HK-2 (cell line): ENCODE measurements at regions not wholly inside any gene's neighbourhood (a gene's known extent, or its start where the extent isn't known, plus 50 kb on each side); places are given as distances from the start of the nearest gene placed in this dataset.
"Not testable (repeated sequence)": the region's sequence is repeated elsewhere in the genome, so short reads cannot be mapped to it uniquely, and the experiment has no call there.

ENCODE experiments used
- DNase-seq: peaks from one replicate; pipeline ENCODE4 v3.0.0-alpha.2; 2018; ENCODE audit not compliant: unreplicated experiment

DNA sequence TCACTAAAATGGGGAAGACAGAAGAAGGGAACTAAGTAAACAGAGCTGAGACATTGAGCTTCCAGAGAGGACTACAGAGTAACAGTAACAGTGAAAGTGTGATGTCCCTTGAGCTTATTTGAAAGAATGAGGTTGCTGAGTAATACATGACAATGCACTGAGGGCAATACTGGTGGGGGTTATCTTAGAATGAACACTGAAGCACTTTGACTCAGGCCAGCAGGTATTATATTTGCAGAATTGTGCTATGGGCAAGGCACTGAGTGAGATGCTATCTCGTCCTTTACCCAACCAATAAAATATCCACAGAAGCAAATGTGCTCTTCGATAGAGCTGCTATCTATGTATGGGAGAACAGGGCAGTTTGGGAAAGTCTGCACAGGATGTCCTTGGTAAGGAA, 133.2 kb downstream of the DISP1 start:
- DNase-seq, result no peak

DNA sequence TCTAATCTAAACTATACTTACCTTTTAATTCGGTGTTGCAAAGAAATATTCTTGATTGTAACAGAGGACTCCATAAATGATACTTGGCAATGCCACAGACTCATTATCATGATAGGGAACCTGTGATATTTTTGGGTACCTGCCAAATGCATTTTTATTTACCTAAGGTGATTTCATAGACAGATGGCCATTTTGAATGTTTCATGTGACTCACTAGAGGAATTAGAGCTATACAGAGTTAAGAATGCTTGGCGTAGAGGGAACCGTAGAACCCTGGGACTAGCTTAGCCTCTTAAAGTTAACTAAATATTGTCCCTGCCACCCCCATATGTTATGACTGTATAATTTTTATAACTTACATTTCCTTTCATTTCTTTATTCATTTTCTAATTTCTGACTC, 136.1 kb downstream of the DISP1 start:
- DNase-seq, result no peak

DNA sequence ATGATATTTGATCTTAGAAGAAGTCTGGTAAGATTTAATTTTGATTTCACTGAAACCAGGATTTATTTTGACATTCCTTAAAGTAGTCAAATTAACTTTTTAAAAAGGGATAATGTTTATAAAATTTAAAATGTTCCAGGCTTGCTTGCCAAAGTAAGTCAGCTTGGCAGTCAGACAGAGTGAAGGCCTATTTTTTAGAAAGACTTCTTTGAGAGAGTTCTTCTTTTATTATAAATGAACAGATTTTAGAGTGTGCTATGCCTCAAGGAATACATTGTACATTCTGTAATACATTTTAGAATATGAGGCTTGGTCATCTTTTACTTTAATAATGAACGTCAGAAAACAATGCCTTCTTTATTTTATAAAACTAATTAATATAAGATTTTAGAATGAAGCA, 138.7 kb downstream of the DISP1 start:
- DNase-seq, result no peak

DNA sequence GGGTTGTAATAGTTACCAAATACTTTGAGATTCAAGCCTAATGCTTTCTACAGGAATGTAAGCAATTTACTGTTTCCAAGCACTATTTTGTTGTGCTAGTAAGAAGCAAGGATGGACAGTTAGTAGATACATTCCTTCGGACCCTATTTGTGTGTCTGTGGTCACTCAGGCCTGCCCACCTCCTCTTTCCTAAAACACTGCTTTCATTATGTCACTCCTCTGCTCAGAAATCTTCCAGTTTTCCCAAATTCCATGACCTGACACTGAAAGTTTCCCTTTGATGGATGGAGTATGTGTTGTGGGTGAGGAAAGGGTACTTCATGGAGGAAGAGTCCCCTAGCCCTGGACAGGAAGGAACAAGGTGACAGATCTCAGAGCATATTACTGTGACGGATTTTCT, 141.1 kb downstream of the DISP1 start:
- DNase-seq, result no peak

DNA sequence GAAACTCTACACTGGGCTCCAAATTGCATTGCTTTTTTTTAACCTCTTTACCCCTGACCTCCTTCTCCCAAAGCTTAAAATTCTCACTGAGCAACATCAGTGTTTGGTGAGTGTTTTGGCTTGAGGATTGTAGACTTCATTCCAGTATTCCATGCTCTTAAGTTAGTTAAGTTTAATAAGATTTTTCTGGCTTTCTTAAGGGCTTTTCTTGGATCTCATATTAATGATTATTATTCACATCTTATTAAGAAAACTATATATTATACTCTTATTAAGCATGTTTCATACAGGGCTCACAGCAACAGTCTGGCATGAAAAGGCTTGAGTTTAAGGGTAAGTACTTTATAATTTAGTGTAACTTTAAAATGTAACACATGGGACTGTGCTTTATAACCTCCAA, 141.8 kb downstream of the DISP1 start:
- no peak for DNase-seq

DNA sequence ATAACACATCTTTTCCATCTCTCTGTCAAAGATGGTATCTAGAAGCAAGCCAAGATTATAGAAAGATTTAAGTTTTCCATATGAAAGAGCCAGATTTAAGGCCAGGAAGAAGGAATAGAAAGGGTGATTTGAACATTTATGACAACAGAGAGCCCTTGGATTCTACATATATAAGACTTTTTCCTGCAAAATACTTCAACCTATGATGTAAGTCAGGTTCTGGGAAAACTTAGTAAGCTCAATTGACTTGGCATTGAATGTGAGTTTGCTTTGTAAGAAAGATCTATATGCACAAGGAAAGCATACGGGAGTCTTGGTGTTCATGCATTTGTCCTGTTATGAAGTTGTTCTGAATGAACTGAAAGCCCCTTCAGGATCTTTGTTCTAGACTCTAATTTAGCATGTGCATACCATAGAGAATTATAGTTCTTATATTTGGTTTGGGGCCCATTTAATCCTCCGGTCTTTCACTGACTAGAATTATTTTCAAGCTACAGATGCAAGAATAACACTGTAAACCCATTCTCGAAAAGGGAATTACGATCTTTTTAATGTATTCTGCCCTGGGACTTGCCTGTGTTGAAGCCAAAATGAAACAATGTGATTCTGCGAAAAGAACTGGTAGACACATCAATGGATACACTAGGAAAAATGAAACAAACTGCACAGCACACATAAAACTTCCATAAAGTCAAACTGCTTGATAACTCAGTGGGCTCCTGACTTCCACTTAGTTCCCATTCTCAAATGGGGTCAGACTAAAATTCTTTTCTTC, 152.8 kb downstream of the DISP1 start:
- no peak for DNase-seq

DNA sequence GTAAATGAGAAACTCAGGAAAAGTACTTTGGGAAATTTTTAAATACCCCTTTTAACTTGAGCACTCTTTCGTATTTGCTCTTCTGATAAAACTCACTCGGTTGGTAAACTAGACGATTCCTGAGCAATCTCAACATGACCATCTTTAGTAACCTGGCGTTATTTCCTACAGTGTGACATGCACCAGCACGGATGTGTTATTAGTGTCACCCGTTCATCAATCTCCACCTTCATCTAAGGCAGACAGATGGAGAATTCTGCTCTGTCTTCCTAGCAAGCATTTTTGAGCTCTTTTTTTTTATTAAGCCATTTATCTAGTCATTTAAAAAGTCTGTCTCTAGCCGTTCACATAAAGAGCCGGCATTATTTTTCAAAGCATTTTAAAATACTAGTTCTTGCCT, 155.2 kb downstream of the DISP1 start:
- DNase-seq, result no peak

DNA sequence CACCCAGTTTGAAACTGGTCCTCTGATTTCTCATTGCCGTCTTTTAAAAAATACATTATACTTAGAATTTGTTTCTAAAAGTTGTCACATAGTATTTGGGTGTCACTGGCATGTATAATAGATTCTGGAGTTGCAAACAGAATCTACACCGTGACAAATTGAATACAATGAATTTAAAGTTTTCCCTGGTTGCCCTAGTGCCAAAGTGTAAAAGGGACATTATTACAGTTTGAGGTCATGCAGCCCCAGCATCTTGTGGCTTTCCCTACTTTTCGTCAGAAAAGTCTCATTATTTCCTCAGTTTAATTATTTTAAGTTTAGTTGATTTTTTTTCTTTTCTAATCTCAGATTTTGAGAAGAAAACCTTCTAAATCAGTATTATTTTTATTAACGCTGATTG, 155.9 kb downstream of the DISP1 start:
- no peak for DNase-seq

DNA sequence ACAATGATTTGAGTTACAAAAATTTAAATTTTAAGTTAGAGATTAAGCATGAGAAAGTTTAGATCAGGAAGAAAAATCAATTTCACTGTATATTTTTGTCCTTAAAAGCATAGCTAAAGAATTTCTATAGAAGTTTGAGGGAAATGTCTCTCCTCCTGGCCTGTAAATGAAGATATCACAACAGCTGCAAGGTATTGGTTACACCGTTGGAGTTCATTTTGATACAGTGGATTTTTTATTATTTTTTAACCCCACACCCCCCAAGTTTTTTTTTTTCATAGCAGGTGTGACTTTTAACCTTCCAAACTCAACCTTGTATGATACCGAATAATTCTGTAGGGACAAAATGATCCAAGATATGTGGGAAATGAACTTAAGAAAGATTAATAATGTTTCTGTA, 156.3 kb downstream of the DISP1 start:
- no peak for DNase-seq

DNA sequence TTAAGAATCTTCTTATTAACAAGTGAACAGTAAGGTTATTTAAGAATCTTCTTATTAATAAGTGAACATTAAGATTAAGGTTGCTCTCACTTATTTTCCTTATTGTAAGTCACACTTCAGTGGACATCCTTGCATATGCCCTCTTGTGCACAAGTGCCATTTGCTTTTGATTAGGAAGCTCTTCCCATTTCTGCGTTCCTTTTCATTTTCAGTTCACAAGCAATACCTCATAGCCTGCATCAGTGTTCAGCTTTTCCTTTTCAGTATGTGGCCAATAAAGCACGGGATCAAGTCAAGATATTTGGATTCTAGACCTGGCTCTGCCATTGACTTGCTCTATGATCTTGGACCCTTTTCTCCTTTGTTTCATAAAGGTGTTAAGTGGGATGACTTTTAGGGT, 158.7 kb downstream of the DISP1 start:
- DNase-seq, result no peak

DNA sequence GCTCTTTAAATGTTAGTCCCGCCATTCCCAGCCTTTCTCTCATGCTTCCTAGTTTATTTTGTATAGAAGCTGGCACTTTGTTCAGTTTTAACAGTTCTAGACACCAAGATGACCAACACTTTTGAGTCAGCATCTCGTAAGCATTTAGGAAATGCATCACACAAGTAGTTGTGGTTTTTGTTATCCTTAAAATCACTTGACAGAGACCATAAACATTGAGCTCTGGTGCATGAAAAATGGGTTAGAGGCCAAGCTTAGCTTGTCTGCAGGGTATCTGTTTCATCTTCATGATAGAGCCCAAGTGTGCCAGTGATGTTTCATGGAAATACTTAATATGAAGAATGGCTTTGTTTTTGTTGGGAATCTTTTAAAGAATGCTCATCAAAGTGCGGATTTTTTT, 159.7 kb downstream of the DISP1 start:
- no peak for DNase-seq

DNA sequence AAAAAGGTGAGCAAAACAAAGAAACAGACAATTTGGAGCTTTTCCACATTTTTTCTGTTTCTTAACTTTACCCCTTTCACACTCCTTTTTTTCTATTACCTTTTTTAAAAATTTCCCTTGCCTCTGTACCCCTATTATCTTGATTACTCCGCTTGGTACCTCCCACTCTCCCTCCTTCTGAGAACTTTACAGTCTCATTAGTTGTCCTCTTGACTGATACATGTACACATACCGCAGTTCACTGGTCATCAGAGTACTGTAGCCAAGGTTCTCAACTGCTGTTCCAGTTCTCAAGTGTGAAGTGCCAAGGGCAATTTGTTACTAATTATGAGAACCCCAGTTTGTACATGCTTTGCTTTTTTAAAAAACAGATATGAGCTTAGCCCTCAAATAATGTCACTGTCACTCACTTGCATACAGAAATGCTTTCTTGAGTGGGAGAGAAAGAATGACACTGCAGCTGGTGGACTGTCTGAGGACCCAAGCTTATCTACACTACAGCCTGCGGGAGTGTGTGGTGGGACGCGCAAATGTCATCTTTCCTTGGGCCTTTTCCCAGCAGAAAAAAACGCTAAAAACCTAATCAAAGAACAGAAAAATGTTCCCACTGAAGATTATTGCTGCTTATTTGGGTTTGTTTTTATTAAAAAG, 160.8 kb downstream of the DISP1 start:
- no peak for DNase-seq

DNA sequence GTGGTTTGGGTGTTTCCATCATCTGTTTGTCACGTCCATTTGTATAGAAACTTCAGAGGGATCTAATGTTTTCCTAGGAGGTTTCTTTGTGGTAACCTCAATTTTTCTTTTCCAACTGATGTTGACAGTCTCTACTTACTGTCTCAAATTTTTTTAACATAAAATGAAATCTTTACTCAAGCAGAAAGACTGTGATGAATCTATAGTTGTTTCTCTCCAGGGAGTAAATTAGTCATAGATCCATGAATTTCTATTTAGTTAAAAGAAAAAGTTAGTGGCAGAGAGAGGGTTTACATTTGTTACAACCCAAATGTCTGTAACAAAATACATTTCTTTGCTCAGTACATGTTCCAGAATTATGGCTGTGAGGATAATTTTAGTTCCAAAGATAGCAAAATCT, 161.6 kb downstream of the DISP1 start:
- DNase-seq, result no peak

DNA sequence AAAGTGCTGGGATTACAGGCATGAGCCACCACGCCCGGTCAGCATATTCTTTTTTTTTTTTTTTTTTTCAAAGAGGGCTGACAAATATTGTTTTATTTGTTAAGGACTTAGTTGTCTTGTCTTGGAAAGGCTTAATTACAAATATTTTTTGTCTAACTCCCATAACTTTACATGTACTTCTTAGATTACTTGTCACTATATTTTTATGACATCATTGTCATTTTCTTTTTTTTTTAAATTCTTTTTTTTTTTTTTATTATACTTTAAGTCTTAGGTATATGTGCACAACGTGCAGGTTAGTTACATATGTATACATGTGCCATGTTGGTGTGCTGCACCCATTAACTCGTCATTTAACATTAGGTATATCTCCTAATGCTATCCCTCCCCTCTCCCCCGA, 162.5 kb downstream of the DISP1 start:
- DNase-seq, result not testable (repeated sequence)

DNA sequence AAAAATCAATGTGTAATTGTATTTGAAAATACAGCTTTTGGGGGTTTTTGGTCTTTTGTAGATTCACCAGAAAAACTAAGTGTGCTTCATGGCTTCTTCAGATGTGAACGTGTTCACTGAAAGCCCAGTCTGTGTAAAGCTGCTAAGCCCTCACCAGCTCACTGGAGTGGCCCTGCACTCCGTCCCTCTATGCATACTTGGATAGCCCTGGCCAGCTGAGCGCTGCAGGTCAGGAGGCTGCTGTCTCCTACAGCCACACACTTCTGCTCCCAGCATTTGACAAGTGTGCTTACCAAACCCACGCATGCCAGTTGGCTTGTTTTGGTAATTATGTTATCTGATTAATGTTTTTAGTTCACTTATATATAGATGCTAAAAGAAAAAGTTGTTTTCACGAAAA, 163.5 kb downstream of the TLR5 start:
- DNase-seq, result no peak

DNA sequence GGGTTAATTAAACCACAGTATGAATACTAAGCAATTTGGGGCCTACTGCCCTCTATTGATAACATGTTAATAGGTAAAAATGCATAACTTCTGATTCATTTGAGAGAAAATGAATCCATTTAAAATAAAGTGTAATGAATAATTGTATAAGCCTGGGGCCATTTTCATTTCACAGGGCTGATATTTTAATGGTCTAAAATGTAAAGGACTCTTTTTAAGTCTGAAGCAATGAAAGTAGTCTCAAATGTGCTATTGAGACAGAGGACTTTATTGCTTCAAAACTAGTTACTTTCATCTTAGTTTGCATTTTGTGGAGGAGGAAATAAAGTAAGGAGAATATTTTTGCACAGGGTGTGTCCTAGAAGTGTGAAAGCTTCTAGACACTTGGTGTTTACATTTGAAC, 155.4 kb downstream of the TLR5 start:
- DNase-seq, result no peak

DNA sequence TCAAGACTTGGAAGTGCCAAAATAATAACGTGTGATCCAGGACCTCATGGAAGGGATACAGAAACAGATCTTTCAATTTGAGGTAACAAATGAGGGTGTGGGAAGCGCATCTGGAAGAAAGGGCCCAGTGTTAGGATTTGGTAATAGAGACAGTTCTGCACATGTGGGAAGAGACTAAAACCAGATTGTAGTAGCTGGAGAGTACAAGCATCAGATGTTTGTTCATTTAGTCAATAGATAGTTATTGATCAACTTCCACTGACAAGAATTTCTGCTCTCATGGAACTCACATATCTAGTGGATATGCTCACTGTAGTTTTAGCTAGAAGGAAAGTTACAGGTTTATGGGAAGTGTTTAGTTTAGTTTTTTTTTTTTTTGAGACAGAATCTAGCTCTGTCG, 153.6 kb downstream of the TLR5 start:
- no peak for DNase-seq

DNA sequence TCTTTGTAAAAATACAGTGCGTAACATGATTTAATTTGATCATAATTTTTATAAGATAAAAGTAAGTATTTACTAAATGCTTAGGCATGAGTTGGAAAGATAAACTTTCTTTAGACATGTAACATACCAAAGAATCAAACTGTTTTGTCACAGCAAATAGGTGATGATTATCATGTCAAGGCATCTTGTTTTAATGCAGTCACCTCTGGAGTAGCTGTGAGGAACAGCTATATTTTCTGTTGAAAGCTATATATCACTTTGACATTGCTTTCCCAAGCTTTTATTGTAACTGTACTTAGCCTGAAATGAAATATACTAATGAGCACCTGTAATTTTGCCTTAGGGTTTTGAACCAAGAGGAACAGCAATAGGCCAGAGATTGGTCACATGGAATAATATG, 151.9 kb downstream of the TLR5 start:
- no peak for DNase-seq

DNA sequence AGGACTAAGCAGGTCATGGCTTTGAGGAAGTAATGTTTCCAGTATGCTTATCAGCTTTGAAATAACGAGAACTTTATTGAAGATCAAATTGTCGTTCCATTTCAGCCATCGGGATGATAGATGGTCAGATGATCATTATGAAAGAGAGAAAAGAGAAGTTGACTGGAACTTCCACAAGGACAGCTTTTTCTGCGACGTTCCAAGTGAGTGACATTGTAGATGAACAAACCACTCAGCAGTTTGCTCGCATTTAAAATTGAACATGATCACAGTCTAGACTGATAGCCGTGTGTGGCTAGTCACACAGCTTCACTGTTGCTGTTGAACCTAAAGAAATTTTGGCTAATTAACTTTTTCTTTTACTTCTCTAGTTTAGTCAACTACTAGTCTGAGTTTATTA, 151.1 kb downstream of the TLR5 start:
- no peak for DNase-seq

DNA sequence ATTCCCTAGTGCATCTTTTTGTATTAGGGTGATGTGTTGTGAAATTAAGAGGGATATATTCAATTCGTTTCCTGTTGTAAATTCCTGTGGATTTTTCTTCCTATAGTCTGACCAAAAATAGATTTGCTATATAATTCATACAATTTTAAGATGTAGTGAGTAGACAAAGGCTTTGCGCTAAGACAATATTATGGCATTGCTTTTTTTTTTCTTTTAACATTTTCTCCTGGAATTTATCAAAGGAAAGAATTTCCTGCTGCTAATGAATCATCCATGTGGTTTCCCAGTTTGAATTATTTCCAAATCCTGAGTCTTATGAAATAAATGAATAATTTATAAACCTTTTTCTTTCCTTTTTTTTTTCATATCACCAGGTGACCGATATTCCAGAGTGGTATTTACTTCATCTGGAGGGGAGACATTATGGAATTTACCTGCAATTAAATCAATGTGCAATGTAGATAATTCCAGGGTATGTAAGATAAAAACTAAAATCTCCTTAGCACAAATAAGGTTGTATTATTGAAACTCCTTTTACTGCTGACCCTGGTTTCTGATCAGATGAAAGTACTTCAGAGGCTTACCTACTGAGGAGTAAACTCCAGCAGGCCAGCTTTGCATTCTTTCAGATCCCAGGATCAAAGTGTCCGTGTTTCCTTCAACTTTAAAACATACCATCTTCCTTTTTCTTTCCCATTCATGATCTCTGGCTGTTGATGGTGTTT, 148.4 kb downstream of the TLR5 start:
- DNase-seq, result no peak

DNA sequence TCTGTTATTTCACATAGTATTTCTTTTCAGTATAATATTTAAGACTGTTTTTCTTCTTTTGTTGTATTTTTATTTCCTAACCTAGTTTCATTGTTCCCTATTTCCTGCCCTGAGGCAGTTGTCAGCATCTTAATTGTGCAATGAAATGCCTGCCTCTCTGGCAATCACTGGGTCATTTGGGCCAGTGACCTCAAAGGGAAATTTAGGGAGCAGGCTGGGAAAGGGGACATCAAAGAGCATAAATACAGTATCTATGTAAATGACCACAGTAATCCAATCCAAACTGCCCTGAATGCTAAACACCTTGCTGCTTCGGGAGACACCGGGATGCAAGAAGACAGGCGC, 147.8 kb downstream of the TLR5 start:
- no peak for DNase-seq

DNA sequence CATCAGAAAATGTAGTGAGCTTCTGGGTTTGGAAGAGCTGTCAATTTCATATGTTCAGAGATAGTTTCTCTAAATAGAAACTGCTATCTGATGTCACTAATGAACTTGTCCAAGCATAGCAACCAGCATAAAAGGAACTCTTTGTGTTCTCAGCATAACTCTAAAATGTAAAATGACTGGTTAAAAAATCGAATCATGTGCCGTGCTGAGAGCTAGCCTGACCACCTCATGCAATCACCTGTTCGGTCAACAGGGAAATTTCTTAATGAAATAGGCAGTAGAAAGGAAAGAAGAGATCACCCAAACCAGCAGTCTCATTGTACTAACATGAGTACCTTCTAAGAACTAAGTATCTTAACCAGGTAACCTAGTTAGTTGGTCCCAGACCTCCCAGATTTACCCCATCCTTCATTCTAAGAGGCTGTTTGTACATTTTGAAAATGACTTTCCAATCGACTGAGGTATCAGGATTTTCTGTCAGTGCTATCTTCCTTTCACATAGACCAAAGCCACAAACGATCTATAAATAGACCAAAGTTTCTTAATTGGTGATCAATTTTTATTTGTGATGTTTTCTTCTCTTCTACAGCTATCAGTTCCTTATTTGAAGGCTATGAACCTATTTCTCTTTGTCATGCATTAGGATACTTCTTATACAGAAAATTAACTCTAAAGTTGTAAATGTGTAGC, 147.3 kb downstream of the TLR5 start:
- no peak for DNase-seq
